ENCODE measurements at regions not wholly inside any gene's neighbourhood (a gene's known extent, or its start where the extent isn't known, plus 50 kb on each side); places are given as distances from the start of the nearest gene placed in this dataset.

DNA sequence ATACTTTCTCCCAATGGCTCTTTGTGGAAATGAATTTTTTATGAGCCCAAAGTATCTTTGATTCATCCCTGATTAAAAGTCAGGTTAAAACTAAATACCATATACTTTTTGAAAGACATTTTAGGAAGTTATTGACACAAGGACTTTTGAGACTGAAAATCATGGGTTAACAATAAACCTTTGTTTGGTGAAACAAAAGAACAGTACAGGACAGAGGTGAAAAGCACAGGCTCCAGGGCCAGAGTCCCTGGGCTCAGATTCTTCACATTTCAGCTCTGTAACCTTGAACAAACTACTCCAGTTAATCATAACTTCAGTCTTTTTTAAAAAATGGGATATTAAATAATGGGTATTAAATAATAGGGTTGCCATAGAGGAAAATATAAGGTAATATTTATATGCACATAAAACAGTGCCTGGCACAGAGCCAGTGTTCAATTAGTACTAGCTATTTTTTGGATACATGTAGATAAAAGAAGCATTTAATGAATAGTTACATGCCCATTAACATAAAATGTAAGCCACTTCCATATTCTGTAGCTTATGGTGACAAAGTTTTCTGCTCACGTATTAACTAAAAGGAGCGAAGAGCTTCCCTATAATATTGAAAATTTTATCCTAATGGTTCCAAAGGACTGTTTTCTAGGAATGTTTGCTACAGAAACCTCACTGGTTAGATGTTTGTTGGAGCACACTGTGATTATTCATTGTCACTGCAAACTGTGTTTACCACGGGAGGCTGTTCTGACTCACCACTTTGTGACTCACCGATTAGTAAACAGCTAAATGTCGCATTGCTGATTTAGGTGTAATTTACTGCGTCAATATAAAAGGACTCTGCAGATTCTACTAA lies 255.4 kb downstream of the DAD1 start:
- no peak for DNase-seq

DNA sequence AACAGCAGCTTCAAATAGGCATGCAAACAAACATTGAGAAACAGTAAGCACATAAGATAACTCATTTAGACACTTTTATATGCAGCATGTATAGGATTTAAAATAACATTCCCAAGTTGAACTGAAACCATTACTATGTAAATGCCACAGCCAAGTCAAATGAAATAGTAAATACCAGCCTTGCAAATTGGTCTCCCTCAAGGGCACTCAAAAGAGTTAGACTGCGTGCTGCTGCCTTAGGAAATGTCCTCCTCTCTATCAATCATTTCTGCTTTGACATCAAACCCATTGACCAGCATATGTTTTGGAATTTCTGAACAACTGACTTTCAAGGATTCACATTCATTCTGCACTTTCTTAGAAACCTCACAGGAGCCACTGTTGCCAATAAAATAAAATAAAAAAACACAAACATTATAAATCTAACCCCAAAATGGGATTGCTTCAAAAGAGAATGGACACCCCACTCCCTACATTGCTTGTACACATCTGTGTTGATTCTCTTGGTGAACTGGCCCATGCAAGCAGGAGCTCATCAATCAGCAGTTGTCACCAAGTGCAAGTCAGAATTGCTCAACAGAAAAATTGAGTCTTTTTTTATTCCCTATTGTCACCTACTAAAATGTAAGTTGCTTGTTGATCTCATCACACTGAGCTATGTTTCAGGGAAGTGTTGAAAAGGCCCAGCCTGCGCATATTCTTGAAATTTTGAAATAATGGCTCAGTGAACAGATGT lies 256.2 kb downstream of the DAD1 start:
- DNase-seq: no peak

DNA sequence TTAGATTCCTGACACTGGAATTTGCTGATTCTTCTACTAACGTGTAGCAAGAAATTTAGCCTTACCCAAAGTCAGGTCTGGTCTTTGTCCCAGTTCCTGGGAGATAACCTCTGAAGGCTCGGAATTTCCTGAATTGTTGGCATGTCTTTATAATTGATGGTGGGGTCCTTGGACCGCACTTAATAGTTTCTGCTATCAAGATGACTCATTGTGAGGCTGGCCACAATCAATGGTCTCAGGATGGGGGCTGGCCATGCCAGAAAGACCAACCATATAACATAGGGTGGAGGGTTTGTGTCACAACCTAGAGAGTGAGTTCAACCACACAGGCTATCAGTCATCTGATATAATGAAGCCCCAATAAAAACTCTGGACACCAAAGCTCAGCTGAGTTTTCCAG lies 259.7 kb downstream of the DAD1 start:
- no peak for DNase-seq

DNA sequence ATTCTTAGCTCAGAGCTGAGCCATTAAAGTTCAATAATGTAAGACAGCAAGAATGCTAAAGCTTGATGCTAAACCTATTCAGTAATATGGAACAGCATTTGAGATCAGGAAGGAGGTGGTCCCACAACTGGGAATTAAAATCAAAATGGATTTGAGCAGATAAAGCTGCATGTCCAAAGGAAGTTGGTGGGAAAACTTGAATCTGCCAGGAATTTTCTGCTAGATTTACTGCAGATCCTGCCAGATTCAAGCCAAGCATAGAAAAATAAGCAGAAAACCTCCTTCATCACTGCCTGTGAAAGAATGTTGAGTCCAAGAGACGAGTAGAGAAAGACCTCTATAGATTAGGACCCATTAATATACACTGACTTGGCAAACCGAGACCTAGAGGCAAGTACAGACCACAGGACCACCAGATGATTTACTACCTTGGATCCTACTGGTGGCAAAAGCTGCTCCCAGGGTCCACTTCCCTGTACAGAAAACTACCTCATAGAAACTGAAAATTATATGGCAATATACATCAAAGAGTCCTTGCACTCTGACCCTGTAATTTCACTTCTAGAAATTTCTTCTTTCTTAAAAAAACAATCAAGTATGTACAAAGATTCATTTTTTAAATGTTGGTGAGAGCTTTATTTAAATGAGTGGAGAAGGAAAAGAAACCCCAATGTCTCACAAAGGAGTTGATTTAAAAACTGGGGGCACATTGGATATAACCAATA lies 263.2 kb downstream of the DAD1 start:
- DNase-seq: no peak

DNA sequence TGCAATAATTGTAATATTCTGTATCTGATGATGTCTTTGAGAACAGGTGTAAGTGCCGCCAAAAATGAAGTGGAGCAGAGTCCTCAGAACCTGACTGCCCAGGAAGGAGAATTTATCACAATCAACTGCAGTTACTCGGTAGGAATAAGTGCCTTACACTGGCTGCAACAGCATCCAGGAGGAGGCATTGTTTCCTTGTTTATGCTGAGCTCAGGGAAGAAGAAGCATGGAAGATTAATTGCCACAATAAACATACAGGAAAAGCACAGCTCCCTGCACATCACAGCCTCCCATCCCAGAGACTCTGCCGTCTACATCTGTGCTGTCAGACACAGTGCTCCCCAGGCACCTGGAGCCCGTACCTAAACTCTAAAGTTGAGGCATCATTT lies 268.7 kb downstream of the DAD1 start:
- no peak for DNase-seq

DNA sequence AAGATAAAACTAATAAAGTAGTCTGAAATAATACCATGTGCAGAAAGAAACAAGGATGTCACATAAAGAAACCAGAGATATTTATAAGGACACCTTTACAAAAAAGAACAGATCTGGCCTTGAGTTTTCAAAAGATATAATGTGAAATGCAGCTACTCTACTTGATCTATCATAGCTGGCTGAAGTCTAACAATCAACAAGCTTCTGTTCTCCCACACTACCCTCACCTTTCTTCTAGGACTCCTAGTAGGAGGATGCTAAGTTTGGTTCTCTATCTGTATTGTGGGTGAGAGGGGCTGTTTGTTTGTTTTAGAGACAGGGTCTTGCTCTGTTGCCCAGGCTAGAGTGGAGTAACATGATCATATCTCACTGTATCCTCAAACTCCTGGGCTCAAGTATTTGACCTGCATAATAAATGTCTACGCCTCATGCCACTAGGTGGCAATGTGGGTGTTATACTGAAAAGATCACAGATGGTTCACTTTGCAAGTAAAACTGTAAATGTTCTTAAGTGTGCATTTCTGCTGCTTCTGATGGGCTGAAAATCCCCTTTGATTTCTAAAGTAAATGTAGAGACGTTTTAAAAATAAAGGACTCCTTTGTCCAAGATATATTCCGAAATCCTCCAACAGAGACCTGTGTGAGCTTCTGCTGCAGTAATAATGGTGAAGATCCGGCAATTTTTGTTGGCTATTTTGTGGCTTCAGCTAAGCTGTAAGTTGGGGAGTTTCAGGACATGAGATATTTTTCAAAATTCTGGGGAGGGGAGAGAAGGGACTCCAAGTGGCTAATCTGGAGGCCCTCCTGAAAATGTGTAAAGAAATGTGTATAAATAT lies 269.3 kb downstream of the DAD1 start:
- DNase-seq: peak in 1 of 2 experiments; percentile 9

DNA sequence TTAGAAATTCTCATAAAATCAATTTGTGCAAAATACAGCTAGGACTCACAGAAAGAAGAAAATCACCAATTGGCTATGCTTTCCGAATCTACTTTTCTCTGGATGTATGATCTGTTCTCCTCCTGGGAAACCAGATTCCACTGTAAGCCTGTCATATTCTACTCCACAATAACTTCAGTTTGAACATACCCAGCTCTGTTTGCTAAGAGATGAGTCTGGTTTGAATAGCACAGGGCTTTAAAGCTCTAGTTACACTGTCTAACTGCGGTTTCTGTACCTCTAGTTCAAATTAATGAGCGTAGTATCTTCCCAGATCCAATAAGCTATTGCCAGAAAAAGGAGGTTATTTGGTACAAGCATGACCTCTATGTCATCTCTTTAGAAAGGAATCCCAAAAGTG lies 270.1 kb downstream of the DAD1 start:
- DNase-seq: no peak

DNA sequence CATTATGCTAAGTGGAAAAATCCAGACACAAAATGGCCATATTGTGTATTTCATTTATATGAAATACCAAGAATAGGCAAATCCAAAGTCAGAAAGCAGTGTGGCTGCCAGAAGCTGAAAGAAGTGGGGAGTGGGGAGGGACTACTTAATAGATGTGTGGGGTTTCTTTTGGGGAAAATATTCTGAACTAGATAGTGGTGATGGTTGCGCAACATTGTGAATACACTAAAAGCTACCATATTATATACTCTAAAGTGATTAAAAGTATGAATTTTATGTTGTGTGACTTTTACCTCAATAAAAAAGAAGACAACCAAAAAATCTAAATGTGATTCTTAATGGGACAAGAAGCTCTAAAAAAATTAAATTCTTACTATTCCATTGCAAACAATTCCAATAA lies 272.6 kb downstream of the DAD1 start:
- DNase-seq: no peak

DNA sequence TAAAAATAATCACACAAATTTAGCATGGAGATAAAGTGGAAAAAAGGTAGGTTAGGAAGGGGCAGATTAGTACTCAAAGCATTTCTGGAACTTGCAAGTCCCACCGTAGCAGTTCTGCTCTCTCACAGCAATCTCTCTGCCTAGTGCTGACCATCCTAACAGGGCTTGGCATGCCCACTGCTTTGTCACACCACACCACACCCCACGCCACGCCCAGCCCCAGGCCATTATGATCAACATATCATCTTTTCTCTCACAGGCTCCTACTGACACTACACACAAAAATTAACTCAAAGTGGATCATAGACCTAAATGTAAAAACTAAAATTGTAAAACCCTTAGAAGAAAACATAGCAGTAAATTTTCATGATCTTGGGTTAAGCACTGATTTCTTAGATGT lies 273.7 kb downstream of the DAD1 start:
- DNase-seq: no peak

DNA sequence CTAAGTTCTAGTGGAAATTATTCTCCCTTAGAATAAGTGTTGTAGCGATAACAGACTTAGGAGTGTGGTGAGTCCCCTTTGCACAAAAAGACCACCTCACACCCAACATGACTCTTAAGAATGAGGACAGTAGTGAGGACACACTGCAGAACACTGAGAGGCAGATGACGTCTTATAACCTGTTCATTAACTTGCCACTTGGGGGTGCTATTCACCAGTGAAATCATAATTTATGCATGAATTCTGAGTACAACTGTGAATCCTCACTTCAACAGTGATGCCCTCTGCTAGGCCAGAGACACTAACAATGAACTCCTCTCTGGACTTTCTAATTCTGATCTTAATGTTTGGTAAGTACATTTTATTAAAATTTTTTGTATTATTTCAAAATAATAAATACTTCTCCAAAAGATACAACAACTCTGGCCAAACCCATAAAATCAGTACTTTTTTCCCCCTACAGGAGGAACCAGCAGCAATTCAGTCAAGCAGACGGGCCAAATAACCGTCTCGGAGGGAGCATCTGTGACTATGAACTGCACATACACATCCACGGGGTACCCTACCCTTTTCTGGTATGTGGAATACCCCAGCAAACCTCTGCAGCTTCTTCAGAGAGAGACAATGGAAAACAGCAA lies 274.7 kb downstream of the DAD1 start:
- DNase-seq: no peak

DNA sequence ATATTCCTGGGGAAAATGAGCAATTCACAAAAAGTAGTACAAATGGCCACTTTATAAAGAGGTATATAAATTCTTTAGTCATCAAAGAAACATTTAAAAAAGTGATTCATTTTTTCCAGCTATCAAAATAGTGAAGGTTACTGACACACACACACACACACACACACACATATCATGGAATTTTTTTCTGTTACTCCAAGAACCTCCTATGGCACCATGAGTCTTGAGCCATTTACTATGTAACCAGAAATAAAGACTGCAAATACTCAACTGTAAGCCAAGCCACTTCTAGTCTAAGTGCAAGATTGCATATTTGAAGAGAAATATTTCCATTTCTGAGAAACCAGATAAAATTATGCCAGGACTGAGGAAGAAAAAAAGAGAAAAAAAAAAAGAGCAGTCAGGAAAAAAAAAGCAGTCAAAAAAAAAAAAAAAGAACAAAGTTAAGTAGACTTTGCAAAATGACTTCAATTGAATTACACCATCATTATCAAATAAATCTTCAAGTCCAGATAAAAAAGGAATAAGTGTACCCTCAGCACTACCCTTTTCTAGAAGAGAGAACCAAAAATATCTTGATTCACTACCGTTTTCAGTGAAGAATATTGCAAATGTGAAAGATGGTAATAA lies 275.7 kb downstream of the DAD1 start:
- DNase-seq: no peak

DNA sequence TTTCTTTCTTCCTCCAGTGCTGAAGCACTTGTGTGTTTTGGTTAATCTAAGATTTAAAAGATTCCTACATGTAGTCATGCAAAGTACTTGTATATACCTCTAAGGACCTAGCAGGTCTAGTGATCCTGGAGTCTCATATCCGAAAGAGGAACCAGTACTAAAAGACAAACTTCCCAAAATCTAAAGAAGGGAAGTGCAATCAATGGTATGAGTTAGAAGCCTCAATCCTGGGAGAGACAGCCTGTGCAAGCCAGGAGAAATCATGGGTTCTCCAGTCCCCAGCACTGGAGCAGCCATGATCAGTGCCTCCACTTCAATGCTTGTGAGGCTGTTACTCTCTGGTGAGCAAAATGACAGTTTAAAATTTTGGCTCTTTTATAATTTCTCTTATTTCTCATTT lies 277.4 kb downstream of the DAD1 start:
- no peak for DNase-seq

DNA sequence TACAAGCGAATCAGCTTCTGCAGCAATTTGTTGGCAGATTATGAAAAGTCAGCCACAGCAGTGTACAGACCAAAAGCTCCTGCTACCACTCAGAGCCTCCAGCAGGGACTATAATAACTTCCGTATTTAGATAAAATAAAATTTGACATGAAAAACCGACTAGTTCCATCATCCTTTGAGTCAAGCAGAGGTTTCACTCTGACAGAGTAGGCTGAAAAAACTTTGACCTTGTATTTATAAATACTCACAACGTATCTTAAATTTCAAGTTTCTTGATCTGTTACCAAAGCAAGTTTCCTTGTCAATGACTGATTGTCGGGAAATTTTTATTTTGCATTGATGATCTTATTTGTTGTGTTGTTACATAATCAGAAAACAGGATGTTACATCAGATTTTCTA lies 283.4 kb downstream of the DAD1 start:
- no peak for DNase-seq

DNA sequence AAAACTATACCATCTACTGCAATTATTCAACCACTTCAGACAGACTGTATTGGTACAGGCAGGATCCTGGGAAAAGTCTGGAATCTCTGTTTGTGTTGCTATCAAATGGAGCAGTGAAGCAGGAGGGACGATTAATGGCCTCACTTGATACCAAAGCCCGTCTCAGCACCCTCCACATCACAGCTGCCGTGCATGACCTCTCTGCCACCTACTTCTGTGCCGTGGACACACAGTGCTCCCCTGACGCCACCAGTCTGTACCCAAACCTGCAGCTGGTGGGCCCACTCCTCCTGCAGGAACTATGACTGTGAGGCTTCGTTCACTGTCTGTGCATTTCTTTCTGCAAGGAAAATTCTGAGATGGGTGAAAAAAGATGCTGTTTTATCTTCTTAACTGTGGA lies 284.7 kb downstream of the DAD1 start:
- DNase-seq: no peak

DNA sequence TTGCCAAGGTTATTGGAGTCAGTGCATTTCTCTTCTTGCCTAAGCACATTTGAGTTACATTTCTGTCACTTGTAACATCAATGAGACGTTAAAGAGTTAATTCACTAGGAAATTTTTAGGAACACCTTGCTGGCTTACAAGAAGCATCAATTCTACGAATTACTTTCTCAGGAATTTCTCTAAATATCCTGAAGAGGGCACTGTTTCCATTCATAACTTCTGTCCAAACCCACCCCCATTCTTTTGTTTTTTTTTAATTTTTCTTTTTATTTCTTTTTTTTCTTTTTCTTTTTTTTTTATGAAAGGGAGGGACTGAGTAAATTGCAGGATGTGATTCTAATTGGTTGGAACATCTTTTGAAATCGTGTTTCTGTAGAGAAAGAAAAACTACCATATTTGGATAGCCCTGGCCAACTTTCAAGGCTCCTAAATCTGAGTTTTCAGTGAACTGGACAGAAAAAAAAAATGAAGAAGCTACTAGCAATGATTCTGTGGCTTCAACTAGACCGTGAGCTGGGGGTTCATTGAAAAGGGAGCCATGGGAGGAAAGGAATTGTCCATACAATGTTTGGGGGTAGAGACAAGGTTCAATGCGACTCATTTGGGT lies 285.3 kb downstream of the DAD1 start:
- no peak for DNase-seq

DNA sequence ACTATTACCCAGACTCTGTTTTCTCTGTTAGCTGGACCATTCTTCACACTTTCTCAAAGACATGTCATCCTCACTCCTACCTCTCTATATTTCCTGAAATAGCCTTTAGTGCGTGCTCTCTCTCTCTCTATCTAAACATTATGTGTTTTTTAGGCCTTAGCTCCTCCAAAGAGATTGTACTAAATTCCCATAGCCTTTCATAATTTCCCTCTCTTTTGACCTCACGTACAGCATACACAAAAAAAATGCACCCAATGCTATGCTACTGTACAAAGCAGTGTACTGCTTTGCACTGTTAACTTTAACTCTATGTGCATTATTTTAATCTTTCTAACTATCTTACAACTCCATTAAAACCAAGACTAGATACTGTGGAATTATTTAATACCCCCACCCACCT lies 288.4 kb downstream of the DAD1 start:
- no peak for DNase-seq

DNA sequence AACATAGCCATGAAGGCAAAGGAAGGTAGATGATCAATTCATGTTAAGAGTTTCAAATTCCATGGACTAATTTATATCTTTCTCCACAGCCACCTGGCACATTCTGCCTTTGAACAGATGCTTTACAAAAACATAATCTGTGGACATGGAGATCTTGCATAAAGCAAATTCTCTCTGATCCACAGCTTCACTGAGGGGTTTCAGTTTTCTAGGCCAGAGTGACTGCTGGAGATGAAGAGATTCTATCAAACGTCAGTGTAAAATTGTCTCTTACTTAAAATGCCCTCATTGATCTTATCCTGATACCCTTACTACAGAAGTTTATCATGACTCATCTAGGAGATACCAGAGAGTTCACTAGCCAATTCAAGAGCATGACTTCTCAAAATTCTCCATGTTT lies 291.6 kb downstream of the DAD1 start:
- no peak for DNase-seq

DNA sequence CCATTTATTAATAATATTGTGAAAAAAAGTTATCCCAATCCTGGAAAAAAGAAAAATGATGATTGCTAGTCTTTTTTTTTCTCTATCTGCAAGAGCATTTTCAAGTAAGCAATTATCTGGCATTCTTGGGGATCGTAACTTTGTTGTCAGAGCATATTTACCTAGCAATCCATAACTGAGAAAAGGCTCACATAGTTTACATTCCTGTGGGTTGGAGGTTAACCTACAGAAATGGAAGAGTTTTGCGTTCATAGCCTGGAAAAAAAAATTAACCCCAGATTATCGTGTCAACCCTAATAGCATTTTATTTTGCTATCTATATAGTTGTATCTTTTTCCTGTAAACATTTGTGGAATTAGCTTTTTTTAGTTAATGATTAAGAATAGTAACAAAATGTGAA lies 292.3 kb downstream of the DAD1 start:
- DNase-seq: no peak

DNA sequence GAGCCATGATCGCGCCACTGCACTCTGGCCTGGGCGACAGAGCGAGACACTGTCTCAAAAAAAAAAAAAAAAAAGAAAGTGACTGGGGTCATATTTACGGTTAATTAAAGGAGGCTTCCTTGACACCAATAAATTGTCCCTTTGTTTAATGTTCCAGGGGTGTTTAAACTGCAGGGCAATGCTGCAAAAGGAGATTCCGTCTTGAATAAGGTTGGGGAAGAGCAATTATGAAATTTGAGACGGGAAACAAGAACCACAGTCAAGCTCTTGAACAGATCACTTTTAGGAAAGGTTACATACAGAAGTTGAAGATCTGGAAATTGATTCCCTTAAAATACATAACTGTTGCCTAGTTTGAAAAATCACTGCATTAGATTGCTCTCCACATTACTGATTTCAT lies 292.9 kb downstream of the DAD1 start:
- DNase-seq: no peak

DNA sequence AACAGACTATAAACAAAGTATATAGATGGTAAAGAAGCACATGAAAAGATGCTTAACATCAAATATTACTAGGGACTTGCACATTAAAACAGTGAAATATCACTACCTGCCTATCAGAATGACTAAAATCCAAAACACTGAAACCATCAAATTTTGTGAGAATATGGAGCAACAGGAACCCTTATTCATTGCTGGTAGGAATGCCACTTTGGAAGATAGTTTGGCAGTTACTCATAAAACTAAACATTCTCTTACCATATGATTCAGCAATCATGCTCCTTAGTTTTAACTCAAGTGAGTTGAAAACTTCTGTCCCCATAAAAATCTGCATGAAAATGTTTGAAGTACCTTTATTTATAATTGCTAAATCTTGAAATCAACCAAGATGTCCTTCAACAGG lies 297.6 kb downstream of the DAD1 start:
- no peak for DNase-seq

DNA sequence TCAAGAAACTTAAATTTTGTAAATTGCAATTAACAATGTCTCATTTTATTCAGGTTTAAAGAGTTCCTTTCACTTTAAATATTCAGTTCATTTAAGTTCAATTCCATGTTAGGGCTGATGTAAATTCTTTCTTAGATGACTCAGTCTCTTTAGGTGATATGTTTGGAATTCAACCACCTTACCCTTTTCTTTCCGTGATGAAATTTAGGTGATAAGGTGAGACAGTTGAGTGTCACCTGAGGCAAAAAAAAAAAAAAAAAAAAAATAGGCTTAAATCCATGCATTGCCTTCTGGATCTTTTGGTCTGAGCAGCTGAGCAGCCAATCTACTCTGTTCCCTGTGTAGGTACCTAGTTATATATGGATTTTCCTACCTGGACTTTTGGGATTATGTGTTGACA lies 299.5 kb downstream of the DAD1 start:
- no peak for DNase-seq

DNA sequence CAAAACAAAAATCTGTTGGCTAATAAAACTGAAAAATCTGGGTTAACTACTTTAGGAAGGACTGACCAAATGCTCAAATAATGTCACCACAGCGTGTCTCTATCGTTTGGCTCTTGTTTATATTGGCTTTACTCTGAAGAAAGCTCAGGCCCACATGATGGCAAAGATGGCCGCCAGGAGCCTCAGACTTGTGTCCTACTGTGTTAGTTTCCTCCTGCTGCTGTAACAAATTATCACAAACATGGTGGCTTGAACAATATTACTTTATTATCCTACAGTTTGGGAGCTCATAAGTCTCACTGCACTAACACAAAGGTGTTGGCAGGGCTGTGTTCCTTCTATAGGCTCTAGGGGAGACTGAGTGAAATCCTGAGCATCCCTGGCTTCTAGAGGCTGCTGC lies 303.0 kb downstream of the DAD1 start:
- no peak for DNase-seq

All from stimulated activated CD4-positive, alpha-beta T cell treated with anti-CD3 and anti-CD28 coated beads, Interleukin-4, amount 100 ng/mL, for 4 hours (primary cell).